HCT116 (cell line): ENCODE measurements at regions not wholly inside any gene's neighbourhood (a gene's known extent, or its start where the extent isn't known, plus 50 kb on each side); places are given as distances from the start of the nearest gene placed in this dataset.

Source experiments
- ATAC-seq: fragments of 200-7000 bp; cut with Tn5 transposase; 2 replicates; pipeline ENCODE4 v1.9.1; 2020; ENCODE audit warnings: mild to moderate bottlenecking, moderate library complexity
- BruUV-seq: library from RNA; stranded (reverse); fragments of 400-500 nt; replicated peaks from 2 replicates; lab custom pipeline; 2021; lab: Mats Ljungman, UMichigan
- CTCF ChIA-PET: fragments of 300-600 bp; sonication (Branson Sonifier 250); formaldehyde crosslinking; loops from one replicate; lab custom pipeline; 2021; ENCODE audit warnings: antibody characterized with exemption; lab: Charles Lee
- POLR2A ChIA-PET: fragments of 300-600, 350-600 bp; sonication (Branson Sonifier 250); formaldehyde crosslinking; loops from one replicate; lab custom pipeline; 2021; ENCODE audit warnings: antibody characterized with exemption; lab: Charles Lee
- RAD21 ChIA-PET, 2 experiments: fragments of 300-600 bp; sonication (Branson Sonifier 250); formaldehyde crosslinking; loops; one replicate each; lab custom pipeline; 2023; ENCODE audit warnings: low total read pairs in 2 of 2; ENCODE audit not compliant: uncharacterized antibody in 2 of 2, unreplicated experiment in 2 of 2, low non-redundant PET in 1 of 2; lab: Charles Lee
- DNase-seq: peaks from one replicate; pipeline ENCODE4 v3.0.0-alpha.2; 2010; ENCODE audit warnings: low read depth, low spot score
- H2AFZ ChIP-seq: fragments of 200-600 bp; shearing (Covaris generic), sonication (generic); 2 replicates; pipeline ENCODE4 v1.6.1; 2017; ENCODE audit warnings: low read depth, mixed run types, mixed read lengths, antibody characterized with exemption, low read length; ENCODE audit not compliant: poor library complexity, severe bottlenecking
- H3K27ac ChIP-seq: 2 replicates; pipeline ENCODE4 v1.5.1; 2012; ENCODE audit warnings: low read depth, low read length
- H3K27me3 ChIP-seq: fragments of 200-600 bp; sonication (generic); 2 replicates; pipeline ENCODE4 v1.6.1; 2016; ENCODE audit warnings: mixed run types, low read length, mixed read lengths; ENCODE audit not compliant: insufficient read depth
- H3K36me3 ChIP-seq, 2 experiments: fragments of 200-500 bp in 1 of 2; fragments of 200-600 bp in 1 of 2; sonication (Bioruptor generic) in 1 of 2; sonication (generic) in 1 of 2; 2 replicates each; pipeline versions ENCODE4 v1.5.1 to v1.6.1; 2014 to 2016; ENCODE audit warnings: low read length in 2 of 2, inconsistent platforms in 1 of 2, mixed read lengths in 1 of 2, mixed run types in 1 of 2; ENCODE audit not compliant: insufficient read depth in 2 of 2, control insufficient read depth in 1 of 2
- H3K4me1 ChIP-seq, 2 experiments: fragments of 200-600 bp in 1 of 2; sonication (generic) in 1 of 2; 2 replicates each; pipeline versions ENCODE4 v1.5.1 to v1.6.1; 2012 to 2017; ENCODE audit warnings: low read length in 2 of 2, inconsistent platforms in 1 of 2, mild to moderate bottlenecking in 1 of 2, mixed read lengths in 1 of 2, mixed run types in 1 of 2, moderate library complexity in 1 of 2; ENCODE audit not compliant: insufficient read depth in 2 of 2, control insufficient read depth in 1 of 2
- H3K4me2 ChIP-seq: fragments of 200-600 bp; sonication (generic); 2 replicates; pipeline ENCODE4 v1.6.1; 2017; ENCODE audit warnings: mixed run types, low read length, mixed read lengths
- H3K4me3 ChIP-seq, 2 experiments: fragments of 200-600 bp in 1 of 2; sonication (generic) in 1 of 2; replicated peaks in 1 of 2; 2 replicates each; pipeline ENCODE4 v1.5.1; 2011 to 2016; ENCODE audit warnings: low read length in 2 of 2, control low read depth in 1 of 2, low read depth in 1 of 2, mild to moderate bottlenecking in 1 of 2, mixed read lengths in 1 of 2, mixed run types in 1 of 2
- H3K79me2 ChIP-seq: fragments of 200-600 bp; sonication (generic); 2 replicates; pipeline ENCODE4 v1.6.1; 2017; ENCODE audit warnings: mild to moderate bottlenecking, mixed run types, low read length, moderate library complexity, mixed read lengths; ENCODE audit not compliant: insufficient read depth
- H3K9ac ChIP-seq: fragments of 200-600 bp; sonication (generic); 2 replicates; pipeline ENCODE4 v1.6.1; 2016; ENCODE audit warnings: low read length, mixed read lengths
- H3K9me2 ChIP-seq: fragments of 200-600 bp; sonication (generic), shearing (Covaris generic); 2 replicates; pipeline ENCODE4 v1.6.1; 2017; ENCODE audit warnings: mixed run types, mild to moderate bottlenecking, moderate library complexity; ENCODE audit not compliant: insufficient read depth
- H3K9me3 ChIP-seq, 2 experiments: fragments of 200-500 bp in 1 of 2; fragments of 200-600 bp in 1 of 2; sonication (Bioruptor generic) in 1 of 2; sonication (generic) in 1 of 2; 2 replicates each; pipeline ENCODE4 v1.6.1; 2014 to 2017; ENCODE audit warnings: low read length in 2 of 2, mixed read lengths in 2 of 2, inconsistent platforms in 1 of 2, low read depth in 1 of 2, mild to moderate bottlenecking in 1 of 2, mixed run types in 1 of 2, moderate library complexity in 1 of 2; ENCODE audit not compliant: control insufficient read depth in 1 of 2, insufficient read depth in 1 of 2
- H4K20me1 ChIP-seq: fragments of 200-600 bp; sonication (generic), shearing (Covaris generic); 2 replicates; pipeline ENCODE4 v1.6.1; 2017; ENCODE audit warnings: mixed run types, mild to moderate bottlenecking, moderate library complexity; ENCODE audit not compliant: insufficient read depth
- EGR1 ChIP-seq: IDR thresholded peaks from 2 replicates; pipeline ENCODE4 v1.6.1; 2012; ENCODE audit warnings: low read depth
- ELF1 ChIP-seq: IDR thresholded peaks from 2 replicates; pipeline ENCODE4 v1.6.1; 2012; ENCODE audit warnings: low read depth, borderline replicate concordance
- FOSL1 ChIP-seq: IDR thresholded peaks from 2 replicates; pipeline ENCODE4 v1.6.1; 2012; ENCODE audit warnings: low read depth
- JUND ChIP-seq: IDR thresholded peaks from 2 replicates; pipeline ENCODE4 v1.6.1; 2012
- RAD21 ChIP-seq: IDR thresholded peaks from 2 replicates; pipeline ENCODE4 v1.6.1; 2012; ENCODE audit warnings: low read depth, mild to moderate bottlenecking
- SIN3A ChIP-seq: IDR thresholded peaks from 2 replicates; pipeline ENCODE4 v1.6.1; 2012; ENCODE audit warnings: low read depth
- SP1 ChIP-seq: IDR thresholded peaks from 2 replicates; pipeline ENCODE4 v1.6.1; 2012; ENCODE audit warnings: low read depth
- ZFX ChIP-seq: fragments of 450-650 bp; IDR thresholded peaks from 2 replicates; pipeline ENCODE4 v1.6.1; 2017
- ZNF274 ChIP-seq: fragments of 200-500 bp; sonication (Bioruptor generic); IDR thresholded peaks from 2 replicates; pipeline ENCODE4 v1.6.1; 2014; ENCODE audit warnings: mild to moderate bottlenecking, low read depth, low read length, inconsistent platforms
- intact Hi-C: fragments of 100-400 bp; cut with micrococcal nuclease; formaldehyde crosslinking; loops from 2 replicates; pipeline ENCODE4 v1.10.0; 2022
- TF ChIP-seq, protein P1 (sequence below): IDR thresholded peaks from 2 replicates; pipeline ENCODE4 v1.6.1; 2011; ENCODE audit warnings: mild to moderate bottlenecking, low read length, moderate library complexity; ENCODE audit not compliant: insufficient replicate concordance; ENCODE audit errors: extremely low read depth
- TF ChIP-seq, protein P2 (sequence below): IDR thresholded peaks from 2 replicates; pipeline ENCODE4 v1.6.1; 2012; ENCODE audit warnings: low read depth

DNA sequence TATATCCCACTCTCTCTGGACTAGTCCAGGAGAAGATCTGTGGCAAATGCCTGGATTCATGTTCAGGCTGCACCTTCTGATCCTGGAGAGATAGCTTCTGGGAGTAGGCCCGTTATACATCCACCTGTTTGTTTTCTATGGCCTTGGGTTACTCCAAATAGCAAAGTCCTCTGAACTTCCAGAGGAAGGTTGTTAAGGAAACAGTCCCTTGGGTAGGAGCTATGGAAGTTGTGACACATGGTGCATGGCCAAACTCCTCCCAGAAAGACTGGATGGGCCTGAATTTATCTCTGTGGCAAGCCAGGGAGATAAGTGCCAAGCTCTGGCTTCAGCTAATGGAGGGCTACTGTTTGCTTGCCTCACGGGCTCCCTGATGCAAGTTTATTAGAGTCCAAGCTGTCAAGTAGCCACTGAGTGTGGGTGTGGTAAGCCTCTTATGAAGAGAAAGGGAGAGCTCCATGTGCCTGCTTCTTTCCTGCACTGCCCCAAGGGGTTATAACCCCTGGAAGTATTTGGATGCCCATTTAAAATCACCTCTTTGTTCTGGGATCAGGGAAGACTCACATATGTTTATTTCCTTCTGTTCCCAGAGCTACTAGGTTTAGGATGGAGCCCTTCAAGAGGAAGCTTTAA is 328.7 kb upstream of the ATP11B start:
- TF ChIP-seq SP1: no peak
- no peak overlapping the region for H3K4me2 ChIP-seq
- no peaks in the 10 kb centered on the region for H3K27me3 ChIP-seq
- no peaks in the 10 kb centered on the region; the same call in 1 of the 2 replicates for H4K20me1 ChIP-seq
- DNase-seq: no peak
- no peak overlapping the region for H3K9ac ChIP-seq
- no peaks in the 10 kb centered on the region for H3K36me3 ChIP-seq
- no peak overlapping the region for H2AFZ ChIP-seq
- H3K4me3 ChIP-seq: no peak overlapping the region
- H3K9me3 ChIP-seq: no peaks in the 10 kb centered on the region; a peak in 1 of 4 replicates
- no peaks in the 10 kb centered on the region for H3K9me2 ChIP-seq
- H3K27ac ChIP-seq: no peak overlapping the region
- H3K79me2 ChIP-seq: no peaks in the 10 kb centered on the region
- intact Hi-C loops: no loop called here
- RAD21 ChIA-PET: no interaction called here
- CTCF ChIA-PET: no interaction called here
- ATAC-seq: no peak
- H3K4me1 ChIP-seq: no peaks in the 10 kb centered on the region
- no TSS peak for BruUV-seq
- POLR2A ChIA-PET: no interaction called here

DNA sequence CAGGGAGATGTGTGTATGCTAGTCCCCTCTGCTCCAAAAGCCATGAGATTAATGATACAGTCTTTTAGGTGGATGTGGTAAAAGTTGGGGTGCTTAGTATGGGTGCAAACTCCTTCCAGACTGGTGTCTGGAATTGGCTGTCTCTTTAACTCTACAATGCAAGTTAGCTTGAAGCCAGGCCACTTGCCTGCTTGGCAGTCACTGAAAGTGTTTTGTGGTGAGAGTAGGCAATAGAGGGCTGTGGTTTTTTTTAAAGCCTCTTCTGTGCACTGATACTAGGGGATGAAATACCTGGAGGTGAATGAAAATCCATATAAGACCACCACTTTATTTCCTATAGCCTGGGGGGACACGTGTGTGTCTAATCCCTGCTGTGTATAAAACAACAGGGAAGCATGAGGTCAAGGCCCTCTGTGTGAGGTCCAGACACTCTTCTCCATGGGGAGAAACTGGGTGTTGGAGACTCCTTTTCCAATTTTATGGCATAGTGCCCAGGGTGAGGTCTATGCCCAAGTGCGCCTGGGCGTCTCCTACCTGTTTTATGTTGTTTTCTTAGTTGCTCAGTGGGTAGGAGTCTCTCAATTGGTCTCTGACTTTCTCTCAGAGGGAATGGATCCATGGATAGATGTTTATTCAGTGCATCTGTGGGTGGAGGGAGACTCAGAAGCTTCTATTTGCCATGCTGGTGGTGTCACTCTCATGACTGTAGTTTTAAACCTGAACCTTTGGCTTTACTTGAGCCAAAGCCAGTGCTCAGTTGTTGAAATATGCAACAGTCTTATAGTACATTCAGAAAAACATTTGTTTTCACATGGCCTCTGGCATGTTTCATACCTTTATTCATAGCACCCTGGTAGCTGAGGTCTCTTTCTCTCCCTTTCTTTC is 327.8 kb upstream of the ATP11B start:
- Histone ChIP-seq H3K4me1 (no peaks in the 10 kb centered on the region), H2AFZ (no peak overlapping the region), H3K4me2 (no peak overlapping the region), H3K9ac (no peak overlapping the region), H3K9me2 (no peaks in the 10 kb centered on the region), H3K79me2 (no peaks in the 10 kb centered on the region), H3K27ac (no peak overlapping the region), H3K27me3 (no peaks in the 10 kb centered on the region), H3K9me3 (no peaks in the 10 kb centered on the region; a peak in 1 of 4 replicates), H3K4me3 (no peak overlapping the region), H3K36me3 (no peaks in the 10 kb centered on the region), H4K20me1 (no peaks in the 10 kb centered on the region)
- intact Hi-C loops: no loop called here
- RAD21 ChIA-PET: no interaction called here
- no TSS peak for BruUV-seq
- no peak for ATAC-seq
- CTCF ChIA-PET: no interaction called here
- POLR2A ChIA-PET: no interaction called here
- TF ChIP-seq ZFX (no peak), FOSL1 (no peak), RAD21 (no peak), ZNF274 (no peak), ELF1 (no peak), EGR1 (no peak), JUND (no peak), SP1 (no peak), SIN3A (no peak)
- TF ChIP-seq, protein P1, sequence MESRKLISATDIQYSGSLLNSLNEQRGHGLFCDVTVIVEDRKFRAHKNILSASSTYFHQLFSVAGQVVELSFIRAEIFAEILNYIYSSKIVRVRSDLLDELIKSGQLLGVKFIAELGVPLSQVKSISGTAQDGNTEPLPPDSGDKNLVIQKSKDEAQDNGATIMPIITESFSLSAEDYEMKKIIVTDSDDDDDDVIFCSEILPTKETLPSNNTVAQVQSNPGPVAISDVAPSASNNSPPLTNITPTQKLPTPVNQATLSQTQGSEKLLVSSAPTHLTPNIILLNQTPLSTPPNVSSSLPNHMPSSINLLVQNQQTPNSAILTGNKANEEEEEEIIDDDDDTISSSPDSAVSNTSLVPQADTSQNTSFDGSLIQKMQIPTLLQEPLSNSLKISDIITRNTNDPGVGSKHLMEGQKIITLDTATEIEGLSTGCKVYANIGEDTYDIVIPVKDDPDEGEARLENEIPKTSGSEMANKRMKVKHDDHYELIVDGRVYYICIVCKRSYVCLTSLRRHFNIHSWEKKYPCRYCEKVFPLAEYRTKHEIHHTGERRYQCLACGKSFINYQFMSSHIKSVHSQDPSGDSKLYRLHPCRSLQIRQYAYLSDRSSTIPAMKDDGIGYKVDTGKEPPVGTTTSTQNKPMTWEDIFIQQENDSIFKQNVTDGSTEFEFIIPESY: no peak
- TF ChIP-seq, protein P2, sequence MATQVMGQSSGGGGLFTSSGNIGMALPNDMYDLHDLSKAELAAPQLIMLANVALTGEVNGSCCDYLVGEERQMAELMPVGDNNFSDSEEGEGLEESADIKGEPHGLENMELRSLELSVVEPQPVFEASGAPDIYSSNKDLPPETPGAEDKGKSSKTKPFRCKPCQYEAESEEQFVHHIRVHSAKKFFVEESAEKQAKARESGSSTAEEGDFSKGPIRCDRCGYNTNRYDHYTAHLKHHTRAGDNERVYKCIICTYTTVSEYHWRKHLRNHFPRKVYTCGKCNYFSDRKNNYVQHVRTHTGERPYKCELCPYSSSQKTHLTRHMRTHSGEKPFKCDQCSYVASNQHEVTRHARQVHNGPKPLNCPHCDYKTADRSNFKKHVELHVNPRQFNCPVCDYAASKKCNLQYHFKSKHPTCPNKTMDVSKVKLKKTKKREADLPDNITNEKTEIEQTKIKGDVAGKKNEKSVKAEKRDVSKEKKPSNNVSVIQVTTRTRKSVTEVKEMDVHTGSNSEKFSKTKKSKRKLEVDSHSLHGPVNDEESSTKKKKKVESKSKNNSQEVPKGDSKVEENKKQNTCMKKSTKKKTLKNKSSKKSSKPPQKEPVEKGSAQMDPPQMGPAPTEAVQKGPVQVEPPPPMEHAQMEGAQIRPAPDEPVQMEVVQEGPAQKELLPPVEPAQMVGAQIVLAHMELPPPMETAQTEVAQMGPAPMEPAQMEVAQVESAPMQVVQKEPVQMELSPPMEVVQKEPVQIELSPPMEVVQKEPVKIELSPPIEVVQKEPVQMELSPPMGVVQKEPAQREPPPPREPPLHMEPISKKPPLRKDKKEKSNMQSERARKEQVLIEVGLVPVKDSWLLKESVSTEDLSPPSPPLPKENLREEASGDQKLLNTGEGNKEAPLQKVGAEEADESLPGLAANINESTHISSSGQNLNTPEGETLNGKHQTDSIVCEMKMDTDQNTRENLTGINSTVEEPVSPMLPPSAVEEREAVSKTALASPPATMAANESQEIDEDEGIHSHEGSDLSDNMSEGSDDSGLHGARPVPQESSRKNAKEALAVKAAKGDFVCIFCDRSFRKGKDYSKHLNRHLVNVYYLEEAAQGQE: no peak
- no peak for DNase-seq
